Astrocyte of the spinal cord (primary cell): ENCODE measurements at regions not wholly inside any gene's neighbourhood (a gene's known extent, or its start where the extent isn't known, plus 50 kb on each side); places are given as distances from the start of the nearest gene placed in this dataset.
A peak's percentile ranks its signal among the peaks of the same experiment; 100 is the strongest.

Experiments
- DNase-seq: peaks from one replicate; pipeline ENCODE4 v3.0.0; 2011; ENCODE audit warnings: low read depth, low spot score
- H3K4me3 ChIP-seq: 2 replicates; pipeline ENCODE4 v1.5.1; 2011; ENCODE audit warnings: low read depth, mild to moderate bottlenecking, low read length, moderate library complexity
- CTCF ChIP-seq: IDR thresholded peaks from 2 replicates; pipeline ENCODE4 v1.5.1; 2012; ENCODE audit warnings: low read depth, mild to moderate bottlenecking, low read length, inconsistent platforms
- in situ Hi-C: cut with HindIII; loops from 2 replicates; pipeline ENCODE4 v1.10.0; 2017; ENCODE audit warnings: low sequenced_read_pairs

- in situ Hi-C loops = no loop called here
- no peak overlapping the region for H3K4me3 ChIP-seq
- no peak for DNase-seq
- no peak for TF ChIP-seq CTCF
Measured at GRCh38 chr5:54728588-54728915, 211.0 kb downstream of the SNX18 start.

GRCh38 chr5:54727874-54728587 lies 210.5 kb downstream of the SNX18 start:
- H3K4me3 ChIP-seq = no peak overlapping the region
- in situ Hi-C loops = no loop called here
- no peak for DNase-seq
- TF ChIP-seq CTCF = no peak

- no peak for TF ChIP-seq CTCF
- in situ Hi-C loops = no loop called here
- peak; percentile 64 for DNase-seq
- H3K4me3 ChIP-seq = no peak overlapping the region
Measured at GRCh38 chr5:54725391-54726280, 208.1 kb downstream of the SNX18 start.

- H3K4me3 ChIP-seq = no peak overlapping the region
- no peak for TF ChIP-seq CTCF
- in situ Hi-C loops = no loop called here
- DNase-seq = peak; percentile 69
Measured at GRCh38 chr5:54722846-54723433, 205.4 kb downstream of the SNX18 start.

- in situ Hi-C loops = no loop called here
- TF ChIP-seq CTCF = no peak
- no peak for DNase-seq
- no peak overlapping the region for H3K4me3 ChIP-seq
Measured at GRCh38 chr5:54721951-54722654, 204.5 kb downstream of the SNX18 start.

GRCh38 chr5:54721116-54721515 lies 203.6 kb downstream of the SNX18 start:
- no peak for DNase-seq
- no peak for TF ChIP-seq CTCF
- in situ Hi-C loops = no loop called here

More at GRCh38 chr5:54721116-54721515, 203.6 kb downstream of the SNX18 start:
- H3K4me3 ChIP-seq = no peak overlapping the region
